ENCODE measurements at regions not wholly inside any gene's neighbourhood (a gene's known extent, or its start where the extent isn't known, plus 50 kb on each side); places are given as distances from the start of the nearest gene placed in this dataset.

DNA sequence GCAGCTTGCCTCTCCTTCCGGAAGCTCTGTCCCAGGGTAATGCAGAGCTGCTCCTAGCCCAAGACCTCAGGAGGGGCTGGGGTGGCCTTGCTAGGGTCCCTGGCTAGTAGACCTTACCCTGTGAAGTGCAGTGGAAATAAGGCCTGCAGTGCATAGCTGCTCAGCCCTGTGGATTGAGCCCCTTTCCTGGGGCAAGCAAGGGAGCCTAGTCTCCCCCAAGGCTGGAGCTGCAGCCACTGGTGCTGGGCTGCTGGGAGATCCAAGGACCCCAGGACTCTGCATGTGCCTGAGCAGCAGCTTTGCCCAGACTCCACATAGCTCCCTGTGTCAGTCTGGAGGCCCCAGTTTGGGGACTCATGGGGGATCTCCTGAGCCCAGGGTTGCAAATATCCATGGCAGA, 57.9 kb downstream of the FANCF start:
- no peak for TF ChIP-seq OSR1 (CRISPR knock-in tag; IDR thresholded peaks at IDR 0.05)
- TF ChIP-seq SNAI2 (CRISPR knock-in tag; IDR thresholded peaks at IDR 0.05), result no peak
- no peak for TF ChIP-seq ZFP3 (CRISPR knock-in tag; IDR thresholded peaks at IDR 0.05)
- no peak for TF ChIP-seq ARNTL (CRISPR knock-in tag; IDR thresholded peaks at IDR 0.05; ENCODE audit: borderline replicate concordance, low read depth)
- no peak for TF ChIP-seq CREB5 (CRISPR knock-in tag; IDR thresholded peaks at IDR 0.05; ENCODE audit: low read depth)
- no peak for TF ChIP-seq CSRNP3 (CRISPR knock-in tag; IDR thresholded peaks at IDR 0.05)
- TF ChIP-seq RARB (CRISPR knock-in tag; IDR thresholded peaks at IDR 0.05), result no peak
- TF ChIP-seq, protein P1, sequence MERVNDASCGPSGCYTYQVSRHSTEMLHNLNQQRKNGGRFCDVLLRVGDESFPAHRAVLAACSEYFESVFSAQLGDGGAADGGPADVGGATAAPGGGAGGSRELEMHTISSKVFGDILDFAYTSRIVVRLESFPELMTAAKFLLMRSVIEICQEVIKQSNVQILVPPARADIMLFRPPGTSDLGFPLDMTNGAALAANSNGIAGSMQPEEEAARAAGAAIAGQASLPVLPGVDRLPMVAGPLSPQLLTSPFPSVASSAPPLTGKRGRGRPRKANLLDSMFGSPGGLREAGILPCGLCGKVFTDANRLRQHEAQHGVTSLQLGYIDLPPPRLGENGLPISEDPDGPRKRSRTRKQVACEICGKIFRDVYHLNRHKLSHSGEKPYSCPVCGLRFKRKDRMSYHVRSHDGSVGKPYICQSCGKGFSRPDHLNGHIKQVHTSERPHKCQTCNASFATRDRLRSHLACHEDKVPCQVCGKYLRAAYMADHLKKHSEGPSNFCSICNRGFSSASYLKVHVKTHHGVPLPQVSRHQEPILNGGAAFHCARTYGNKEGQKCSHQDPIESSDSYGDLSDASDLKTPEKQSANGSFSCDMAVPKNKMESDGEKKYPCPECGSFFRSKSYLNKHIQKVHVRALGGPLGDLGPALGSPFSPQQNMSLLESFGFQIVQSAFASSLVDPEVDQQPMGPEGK (CRISPR knock-in tag; IDR thresholded peaks at IDR 0.05; ENCODE audit: borderline replicate concordance), result no peak
- no peak for TF ChIP-seq ZFP30 (CRISPR knock-in tag; IDR thresholded peaks at IDR 0.05)
- no peak for TF ChIP-seq GLIS3 (CRISPR knock-in tag; IDR thresholded peaks at IDR 0.05)
- TF ChIP-seq ESRRG (CRISPR knock-in tag; IDR thresholded peaks at IDR 0.05), result no peak
- no peak for TF ChIP-seq ZC3H10 (CRISPR knock-in tag; IDR thresholded peaks at IDR 0.05)
- TF ChIP-seq PPARA (CRISPR knock-in tag; IDR thresholded peaks at IDR 0.05; ENCODE audit: borderline replicate concordance), result no peak
- no peak for TF ChIP-seq ZNF70 (CRISPR knock-in tag; IDR thresholded peaks at IDR 0.05)

Data from SK-N-SH treated with all-trans-retinoic acid at 6 μM for 48 hours (cell line).